HCT116 (cell line): ENCODE measurements at regions not wholly inside any gene's neighbourhood (a gene's known extent, or its start where the extent isn't known, plus 50 kb on each side); places are given as distances from the start of the nearest gene placed in this dataset.

Experiments
- ATF3 ChIP-seq: IDR thresholded peaks from 2 replicates; pipeline ENCODE4 v1.6.1; 2012
- EZH2 ChIP-seq: fragments of 200-600 bp; sonication (generic); IDR thresholded peaks from 2 replicates; pipeline ENCODE4 v1.6.1; 2017; ENCODE audit warnings: antibody characterized with exemption, mixed run types
- POLR2A ChIP-seq: IDR thresholded peaks from 2 replicates; pipeline ENCODE4 v1.7.0; 2011; ENCODE audit warnings: borderline replicate concordance; ENCODE audit not compliant: insufficient read depth, insufficient read length; ENCODE audit errors: extremely low read depth
- POLR2AphosphoS5 ChIP-seq: IDR thresholded peaks from 2 replicates; pipeline ENCODE4 v1.6.1; 2011; ENCODE audit warnings: mild to moderate bottlenecking, low read depth, low read length, moderate library complexity
- RAD21 ChIP-seq: IDR thresholded peaks from 2 replicates; pipeline ENCODE4 v1.6.1; 2012; ENCODE audit warnings: low read depth, mild to moderate bottlenecking
- ZBTB33 ChIP-seq: IDR thresholded peaks from 2 replicates; pipeline ENCODE4 v1.6.1; 2011; ENCODE audit warnings: mild to moderate bottlenecking, low read length, moderate library complexity; ENCODE audit not compliant: insufficient replicate concordance; ENCODE audit errors: extremely low read depth
- ZNF274 ChIP-seq: fragments of 200-500 bp; sonication (Bioruptor generic); IDR thresholded peaks from 2 replicates; pipeline ENCODE4 v1.6.1; 2014; ENCODE audit warnings: mild to moderate bottlenecking, low read depth, low read length, inconsistent platforms
- TF ChIP-seq, protein P1 (sequence below), 3 experiments: fragments of 200-600 bp in 1 of 3; sonication (generic) in 1 of 3; IDR thresholded peaks in 2 of 3; conservative IDR thresholded peaks in 1 of 3; 2 replicates each; pipeline ENCODE4 v1.5.1; 2012 to 2017; ENCODE audit warnings: low read depth in 2 of 3, low read length in 2 of 3, antibody characterized with exemption in 1 of 3, borderline replicate concordance in 1 of 3, control low read depth in 1 of 3, mild to moderate bottlenecking in 1 of 3, mixed read lengths in 1 of 3, mixed run types in 1 of 3, moderate library complexity in 1 of 3; ENCODE audit not compliant: insufficient read depth in 1 of 3

GRCh38 chr4:159009521-159009920 is 93.4 kb upstream of the RAPGEF2 start:
- TF ChIP-seq POLR2A: no peak
- no peak for TF ChIP-seq POLR2AphosphoS5
- TF ChIP-seq, protein P1, sequence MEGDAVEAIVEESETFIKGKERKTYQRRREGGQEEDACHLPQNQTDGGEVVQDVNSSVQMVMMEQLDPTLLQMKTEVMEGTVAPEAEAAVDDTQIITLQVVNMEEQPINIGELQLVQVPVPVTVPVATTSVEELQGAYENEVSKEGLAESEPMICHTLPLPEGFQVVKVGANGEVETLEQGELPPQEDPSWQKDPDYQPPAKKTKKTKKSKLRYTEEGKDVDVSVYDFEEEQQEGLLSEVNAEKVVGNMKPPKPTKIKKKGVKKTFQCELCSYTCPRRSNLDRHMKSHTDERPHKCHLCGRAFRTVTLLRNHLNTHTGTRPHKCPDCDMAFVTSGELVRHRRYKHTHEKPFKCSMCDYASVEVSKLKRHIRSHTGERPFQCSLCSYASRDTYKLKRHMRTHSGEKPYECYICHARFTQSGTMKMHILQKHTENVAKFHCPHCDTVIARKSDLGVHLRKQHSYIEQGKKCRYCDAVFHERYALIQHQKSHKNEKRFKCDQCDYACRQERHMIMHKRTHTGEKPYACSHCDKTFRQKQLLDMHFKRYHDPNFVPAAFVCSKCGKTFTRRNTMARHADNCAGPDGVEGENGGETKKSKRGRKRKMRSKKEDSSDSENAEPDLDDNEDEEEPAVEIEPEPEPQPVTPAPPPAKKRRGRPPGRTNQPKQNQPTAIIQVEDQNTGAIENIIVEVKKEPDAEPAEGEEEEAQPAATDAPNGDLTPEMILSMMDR (IDR thresholded peaks at IDR 0.05 in 2 of 3, conservative IDR thresholded peaks at IDR 0.05 in 1 of 3; ENCODE audit: borderline replicate concordance in 1 of 3, insufficient read depth in 1 of 3, low read depth in 2 of 3, low read length in 2 of 3): no peak
- TF ChIP-seq RAD21: no peak
- TF ChIP-seq ATF3: no peak
- no peak for TF ChIP-seq ZBTB33
- no peak for TF ChIP-seq ZNF274
- no peak for TF ChIP-seq EZH2
